Activated gamma-delta T cell treated with anti-CD3 and anti-CD28 coated beads, Interleukin-2, amount 50 U/mL, for 16 hours (primary cell): ENCODE measurements at regions not wholly inside any gene's neighbourhood (a gene's known extent, or its start where the extent isn't known, plus 50 kb on each side); places are given as distances from the start of the nearest gene placed in this dataset.

Experiments
- DNase-seq: peaks from one replicate; pipeline ENCODE4 v3.0.0-alpha.2; 2020; ENCODE audit warnings: low read depth

DNA sequence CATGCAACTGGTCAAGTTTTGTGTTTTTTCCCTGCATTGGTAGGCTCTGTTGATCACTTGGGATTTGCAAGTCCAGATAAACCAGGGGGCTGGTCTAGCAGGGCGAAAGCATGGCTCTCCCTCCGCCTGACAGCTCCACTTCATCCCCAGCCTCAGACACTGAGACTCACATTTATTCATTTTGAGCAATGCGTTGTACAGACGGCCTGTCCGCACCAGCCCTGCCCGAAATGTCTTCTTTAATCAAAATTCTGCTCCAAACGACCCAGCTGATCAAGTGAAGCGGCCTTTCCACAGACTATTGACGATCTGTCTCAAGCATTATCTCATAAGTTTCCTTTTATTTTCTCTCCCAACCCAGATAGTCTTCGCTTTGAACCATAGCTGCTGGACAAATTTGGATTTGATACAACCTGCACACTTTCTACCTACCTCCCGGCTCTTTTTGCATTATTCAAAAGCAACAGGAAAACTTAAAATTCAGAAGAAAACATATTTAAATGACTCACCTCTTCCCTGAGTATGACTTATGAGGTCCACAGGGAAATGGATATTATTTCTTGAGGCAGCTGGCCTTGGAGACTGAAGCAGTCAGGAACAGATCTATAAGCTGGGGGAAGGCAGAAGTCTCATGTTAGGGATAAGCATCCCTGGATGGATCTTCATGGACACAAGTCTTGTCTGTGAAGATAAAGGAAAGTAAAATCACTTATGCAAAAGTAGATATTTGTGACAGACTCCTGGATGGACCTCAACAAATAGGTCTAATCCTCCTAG, 498.9 kb upstream of the MGMT start:
- DNase-seq: no peak

GRCh38 chr10:128969551-128969950, 497.5 kb upstream of the MGMT start:
- no peak for DNase-seq

DNA sequence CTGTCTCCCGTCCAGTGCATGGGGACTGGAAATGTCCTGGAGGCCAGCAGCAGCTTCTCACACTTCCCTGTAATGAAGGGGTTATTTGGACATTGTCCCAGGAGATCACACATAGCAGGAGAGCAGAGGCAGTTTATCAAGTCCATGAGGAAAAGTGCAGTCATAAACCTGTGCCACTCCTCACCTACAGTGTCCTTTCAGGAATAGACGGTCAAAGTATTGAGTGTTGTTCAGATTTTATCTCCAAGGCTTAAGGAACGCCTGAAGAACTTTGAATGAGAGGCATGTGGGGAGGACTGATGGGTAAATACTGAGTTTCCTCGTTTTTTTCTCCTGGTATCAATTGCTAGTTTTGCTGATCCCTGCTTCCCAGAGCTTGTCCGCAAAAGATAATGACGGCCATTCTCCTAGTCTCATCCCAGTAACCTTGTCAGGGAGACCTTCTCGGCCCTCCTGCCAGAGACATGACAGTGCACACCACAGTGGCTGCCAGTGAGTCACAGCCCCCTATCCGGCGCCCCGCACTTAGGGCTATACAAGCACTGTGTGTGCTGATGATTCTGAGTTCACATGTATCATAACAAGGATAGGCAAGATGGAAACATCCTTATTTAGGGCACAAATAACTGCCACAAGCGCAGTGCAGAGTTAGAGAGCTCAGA, 495.5 kb upstream of the MGMT start:
- DNase-seq: no peak

GRCh38 chr10:128972036-128972405, 495.0 kb upstream of the MGMT start:
- no peak for DNase-seq

DNA sequence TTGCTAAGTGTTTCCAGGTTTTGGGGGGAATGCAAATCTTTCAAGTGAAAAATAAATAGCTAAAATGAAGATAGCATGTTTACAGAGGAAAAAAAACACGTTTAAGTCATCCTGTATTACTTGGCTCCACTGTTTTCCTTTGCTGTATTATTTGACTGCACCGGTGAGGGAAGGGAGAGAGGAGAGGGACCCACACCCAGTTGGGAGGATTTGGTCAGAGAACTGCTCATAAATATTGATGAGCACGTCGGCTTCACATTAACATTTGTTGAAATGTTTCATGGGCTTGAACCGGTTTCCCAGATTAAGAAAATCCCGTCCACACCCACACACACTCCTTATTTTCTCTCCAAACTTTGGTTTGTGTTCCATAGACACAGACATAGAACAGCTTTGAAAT, 493.8 kb upstream of the MGMT start:
- DNase-seq: no peak

- no peak for DNase-seq
Measured at GRCh38 chr10:128976856-128977255, 490.2 kb upstream of the MGMT start.

DNA sequence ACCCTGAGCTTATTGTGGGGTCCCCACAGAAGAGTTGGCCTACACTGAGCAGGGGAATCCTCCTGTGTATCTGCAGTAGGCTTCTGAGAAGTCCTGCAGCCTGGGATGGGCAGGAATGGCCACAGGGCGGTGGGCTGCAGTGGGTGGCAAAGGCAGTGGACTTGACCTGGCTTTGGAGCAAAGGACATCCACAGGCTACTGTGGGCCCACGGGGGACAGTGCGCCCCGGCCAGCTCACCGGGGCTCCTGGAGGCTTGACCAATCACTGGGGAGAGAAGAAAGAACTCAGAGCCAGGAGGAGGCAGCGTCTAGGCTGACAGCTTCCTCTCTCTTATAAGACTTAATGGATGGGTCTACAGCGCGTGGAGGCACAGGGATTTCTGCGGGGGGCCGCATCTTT, 488.8 kb upstream of the MGMT start:
- no peak for DNase-seq

DNA sequence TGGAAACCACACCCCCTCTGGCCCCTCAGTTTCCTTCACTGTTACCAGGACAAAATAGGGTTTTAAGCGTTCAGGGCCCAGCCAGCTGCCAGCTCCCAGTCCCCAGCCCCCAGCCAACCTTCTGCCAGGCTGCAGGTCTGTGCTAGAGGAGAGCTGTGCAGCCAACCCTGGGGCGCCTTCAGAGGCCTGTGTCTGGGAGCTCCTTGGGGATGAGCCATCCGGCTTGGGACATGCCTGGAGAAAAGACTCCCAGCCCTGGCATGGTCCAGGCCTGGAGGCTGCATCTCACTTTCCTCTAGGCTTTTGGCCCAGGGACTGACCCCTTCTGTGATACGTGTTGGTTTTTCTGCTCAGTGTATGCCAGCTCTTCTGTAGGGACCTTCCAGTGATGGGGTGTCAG, 487.6 kb upstream of the MGMT start:
- DNase-seq: no peak

- no peak for DNase-seq
Measured at GRCh38 chr10:128981251-128981650, 485.8 kb upstream of the MGMT start.

GRCh38 chr10:128981881-128982615, 485.0 kb upstream of the MGMT start:
- DNase-seq: no peak

DNA sequence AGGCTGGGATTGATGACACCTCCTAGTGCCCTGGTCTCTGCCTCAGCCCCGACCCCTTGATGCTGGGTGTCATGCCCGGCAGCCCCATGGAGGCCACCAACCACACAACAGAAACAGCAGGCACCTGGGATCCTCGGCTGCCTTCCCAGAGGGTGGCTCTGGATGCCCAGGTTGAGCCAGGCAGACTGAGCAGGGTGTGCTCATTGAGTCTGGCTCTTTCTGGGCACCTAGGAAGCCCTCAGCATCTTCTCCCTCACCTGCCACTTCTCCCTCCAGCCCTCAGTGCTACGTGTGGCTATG, 484.5 kb upstream of the MGMT start:
- DNase-seq: no peak

GRCh38 chr10:128985036-128985435, 482.0 kb upstream of the MGMT start:
- no peak for DNase-seq

- no peak for DNase-seq
Measured at GRCh38 chr10:128990986-128991385, 476.1 kb upstream of the MGMT start.

DNA sequence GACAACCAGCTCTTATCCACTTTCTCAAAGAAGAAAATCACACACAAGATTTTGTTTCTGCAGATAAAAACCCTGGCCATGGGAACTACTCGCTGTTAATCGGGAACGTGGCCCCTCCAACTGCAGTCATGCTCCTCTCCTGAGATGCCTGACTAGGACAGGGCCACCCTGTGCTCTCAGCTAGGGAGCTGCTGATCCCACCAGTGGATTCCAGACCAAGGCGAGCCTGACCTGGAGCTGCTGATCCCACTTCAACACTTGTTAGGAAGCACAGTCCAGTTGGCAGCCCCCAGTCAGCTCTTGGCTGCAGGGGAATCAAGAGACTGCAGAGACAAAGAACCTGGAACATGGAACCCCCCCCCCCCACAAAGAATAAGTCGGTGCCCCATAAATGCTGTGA, 474.3 kb upstream of the MGMT start:
- no peak for DNase-seq

DNA sequence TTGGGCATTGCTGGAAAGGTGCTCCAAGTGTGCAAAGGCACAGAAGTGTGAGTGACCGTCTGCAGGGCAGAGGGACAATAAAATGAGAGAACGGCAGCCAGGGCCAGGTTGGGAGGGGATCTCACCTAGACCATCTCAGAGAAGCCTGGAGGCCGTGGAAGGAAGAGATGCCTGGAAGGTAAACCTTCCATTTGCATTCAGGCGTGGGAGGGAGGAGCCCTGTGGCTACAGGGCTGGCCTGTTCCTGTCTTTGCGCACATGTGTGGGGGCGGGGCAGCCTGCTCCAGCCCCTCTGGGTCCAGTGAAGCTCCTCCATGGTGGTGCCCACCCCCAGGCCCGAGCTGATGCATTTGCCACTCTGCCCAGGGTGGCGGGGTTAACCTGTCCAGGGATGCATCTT, 473.6 kb upstream of the MGMT start:
- no peak for DNase-seq

GRCh38 chr10:128993911-128994538, 473.0 kb upstream of the MGMT start:
- DNase-seq: no peak

- DNase-seq: no peak
Measured at GRCh38 chr10:128994598-128995143, 472.4 kb upstream of the MGMT start.

DNA sequence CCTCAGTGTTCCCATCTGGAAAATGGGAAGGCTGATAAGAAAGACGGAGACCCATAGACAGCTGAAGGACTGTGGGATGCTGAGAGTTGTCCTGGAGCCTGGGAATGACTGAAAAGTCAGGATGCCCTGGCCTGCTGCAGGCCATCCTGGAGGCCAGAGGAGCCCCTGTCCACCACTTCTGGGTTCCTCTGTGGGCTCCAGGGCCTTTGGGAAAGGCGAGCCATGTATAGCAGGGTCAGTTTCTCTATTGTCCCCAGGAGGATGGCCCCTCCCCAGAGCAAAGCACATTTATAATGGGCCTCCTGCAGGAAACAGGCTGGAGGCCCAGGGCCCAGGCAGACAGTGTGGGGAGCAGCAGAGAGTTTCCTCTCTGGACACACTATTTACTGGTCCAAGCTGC, 471.4 kb upstream of the MGMT start:
- DNase-seq: no peak

DNA sequence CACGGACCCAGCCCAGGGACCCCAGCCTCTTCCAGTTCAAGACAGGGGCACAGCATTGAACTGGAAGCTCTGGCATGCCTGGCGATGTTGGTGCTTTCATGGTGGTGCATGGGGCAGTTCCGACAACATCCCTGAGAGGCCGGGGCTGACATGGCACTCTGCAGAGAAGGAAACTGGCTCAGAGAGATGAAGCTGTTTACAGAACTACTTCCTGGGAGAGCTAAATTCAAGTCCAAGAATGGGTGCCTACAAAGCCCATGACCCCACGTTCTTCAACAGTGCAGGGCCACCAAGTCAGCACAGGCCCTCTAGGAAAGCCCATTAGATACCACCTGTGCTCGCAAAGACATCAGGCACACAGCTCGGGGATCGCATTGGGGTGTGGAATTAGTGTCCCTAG, 470.9 kb upstream of the MGMT start:
- no peak for DNase-seq

DNA sequence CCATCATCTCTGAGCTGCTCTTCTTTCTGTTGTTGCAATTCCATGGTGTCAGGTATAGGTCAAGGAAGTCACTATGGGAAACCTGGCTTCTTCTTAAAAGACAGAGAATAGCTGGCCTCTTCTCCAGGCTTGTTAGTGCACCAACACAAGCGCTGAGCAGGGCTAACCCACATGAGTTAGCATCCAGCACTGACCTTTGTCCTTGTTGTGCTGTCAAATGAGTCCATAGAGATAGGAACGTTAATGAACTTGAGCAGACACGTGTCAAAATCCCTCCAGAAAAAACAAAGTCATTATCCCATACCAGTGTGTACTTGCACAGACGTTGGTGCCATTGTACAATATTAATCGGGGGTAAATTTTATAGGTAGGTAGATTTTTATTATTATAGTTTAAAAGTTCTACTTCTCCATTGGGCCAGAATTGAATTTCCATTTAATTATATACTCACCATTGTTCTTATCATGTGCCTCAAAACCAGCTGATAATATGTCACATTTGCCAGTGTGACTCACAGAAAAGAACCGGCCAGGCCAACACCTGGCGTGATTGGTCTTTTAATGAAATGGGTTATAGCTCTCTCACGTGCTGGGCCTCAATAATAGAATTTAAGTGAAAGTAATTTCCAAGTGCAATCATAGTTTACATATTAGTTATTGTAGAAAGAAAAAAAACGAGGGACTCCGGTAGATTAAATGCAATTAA, 468.8 kb upstream of the MGMT start:
- DNase-seq: no peak

- no peak for DNase-seq
Measured at GRCh38 chr10:129004398-129004797, 462.6 kb upstream of the MGMT start.

- DNase-seq: no peak
Measured at GRCh38 chr10:129005080-129005479, 462.0 kb upstream of the MGMT start.
